ENCODE measurements at regions not wholly inside any gene's neighbourhood (a gene's known extent, or its start where the extent isn't known, plus 50 kb on each side); places are given as distances from the start of the nearest gene placed in this dataset.

- no peak for ATAC-seq
Observed at GRCh38 chr7:155984028-155984580, 171.8 kb upstream of the SHH start.

More at GRCh38 chr7:155984028-155984580, 171.8 kb upstream of the SHH start:
- FAIRE-seq (no peak), DNase-seq (ENCODE audit: low spot score) (no peak)
- CTCF ChIA-PET (ENCODE audit: low intra/inter-chr PET ratio, low total read pairs): no interaction called here
- Histone ChIP-seq H3K4me1 (ENCODE audit: insufficient read depth, low read length) (no peaks in the 10 kb centered on the region), H3K9me3 (ENCODE audit: low read length) (no peaks in the 10 kb centered on the region), H3K4me3 (replicated peaks in 1 of 3; ENCODE audit: insufficient read depth in 1 of 3, low read depth in 2 of 3, low read length in 3 of 3) (no peak overlapping the region), H3K36me3 (replicated peaks in 1 of 2; ENCODE audit: control insufficient read depth in 1 of 2, insufficient read depth in 2 of 2, low read length in 2 of 2) (no peaks in the 10 kb centered on the region), H4K20me1 (ENCODE audit: insufficient read depth, low read length) (no peaks in the 10 kb centered on the region), H2AFZ (ENCODE audit: low read length) (no peak overlapping the region), H3K27ac (ENCODE audit: extremely low read length, insufficient read depth, low read length) (no peak overlapping the region), H3K27me3 (ENCODE audit: control insufficient read depth in 1 of 2, insufficient read depth in 2 of 2, low read length in 2 of 2) (peaks cover 14 to 70% of the 10 kb centered on the region in 2 experiments), H3K79me2 (ENCODE audit: insufficient read depth, low read length) (no peaks in the 10 kb centered on the region), H3K4me2 (ENCODE audit: low read depth, low read length) (no peak overlapping the region), H3K9ac (ENCODE audit: insufficient read depth, low read depth, low read length) (no peak overlapping the region)
- BruUV-seq (replicated peaks): no TSS peak
- TF ChIP-seq DZIP1 (CRISPR knock-in tag; IDR thresholded peaks at IDR 0.05): no peak
- TF ChIP-seq FOXO1 (CRISPR knock-in tag; IDR thresholded peaks at IDR 0.05): no peak
- no peak for TF ChIP-seq ZNF547 (CRISPR knock-in tag; IDR thresholded peaks at IDR 0.05)
- TF ChIP-seq LBX2 (CRISPR knock-in tag; IDR thresholded peaks at IDR 0.05; ENCODE audit: borderline replicate concordance): no peak
- TF ChIP-seq RFX1 (IDR thresholded peaks at IDR 0.05): no peak
- no peak for TF ChIP-seq ZNF614 (CRISPR knock-in tag; IDR thresholded peaks at IDR 0.05; ENCODE audit: borderline replicate concordance)
- TF ChIP-seq SNAI1 (CRISPR knock-in tag; IDR thresholded peaks at IDR 0.05; ENCODE audit: borderline replicate concordance): no peak
- no peak for TF ChIP-seq FOXK1 (CRISPR knock-in tag; IDR thresholded peaks at IDR 0.05; ENCODE audit: borderline replicate concordance, low read depth)
- TF ChIP-seq KLF16 (CRISPR knock-in tag; IDR thresholded peaks at IDR 0.05): no peak
- no peak for TF ChIP-seq ZNF275 (CRISPR knock-in tag; IDR thresholded peaks at IDR 0.05; ENCODE audit: borderline replicate concordance)
- no peak for TF ChIP-seq CBFB (CRISPR knock-in tag; IDR thresholded peaks at IDR 0.05)
- no peak for TF ChIP-seq ZNF691 (CRISPR knock-in tag; IDR thresholded peaks at IDR 0.05; ENCODE audit: borderline replicate concordance, low read depth)
- TF ChIP-seq KDM5A (IDR thresholded peaks at IDR 0.05; ENCODE audit: borderline replicate concordance, low read length): no peak
- no peak for TF ChIP-seq ZBTB46 (CRISPR knock-in tag; IDR thresholded peaks at IDR 0.05; ENCODE audit: borderline replicate concordance)
- TF ChIP-seq MEIS2 (CRISPR knock-in tag; IDR thresholded peaks at IDR 0.05): no peak
- TF ChIP-seq ZSCAN22 (CRISPR knock-in tag; IDR thresholded peaks at IDR 0.05): no peak
- 44% methylated on average over 7 of the region's 10 CpGs for WGBS (ENCODE audit: low lambda C conversion rate)
- in situ Hi-C loops (cut with HindIII; ENCODE audit: extremely low pct_ligation_motif_present, low pct_unique_long_range_greater_than_20kb): no loop called here
- intact Hi-C loops (cut with micrococcal nuclease; ENCODE audit: unreplicated experiment): no loop called here
- POLR2A ChIA-PET: no interaction called here

Measured in HepG2 (cell line).